GM19372 (cell line): ENCODE measurements at regions not wholly inside any gene's neighbourhood (a gene's known extent, or its start where the extent isn't known, plus 50 kb on each side); places are given as distances from the start of the nearest gene placed in this dataset.

Source experiments
- ATAC-seq: cut with Tn5 transposase; IDR thresholded peaks from one replicate; pipeline ENCODE4 v1.9.1; 2021; ENCODE audit warnings: mild to moderate bottlenecking, low read depth, moderate library complexity; ENCODE audit not compliant: unreplicated experiment

DNA sequence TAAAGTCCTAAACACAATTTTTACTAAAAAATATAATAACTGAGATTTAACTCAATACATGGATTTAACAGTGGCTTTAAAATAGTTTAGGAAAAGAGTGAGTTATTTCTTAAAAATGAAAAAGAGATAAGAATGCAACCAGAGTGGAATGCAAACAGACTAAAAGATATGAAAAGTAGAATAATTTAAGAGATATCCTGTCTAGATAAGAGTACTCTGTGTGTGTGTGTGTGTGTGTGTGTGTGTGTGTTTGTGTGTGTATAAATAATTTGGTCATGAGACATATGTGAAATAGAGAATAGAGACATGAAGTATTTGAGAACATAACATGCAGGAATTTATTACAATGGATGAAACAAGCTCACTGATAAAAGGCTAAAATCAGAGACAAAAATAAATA is 986.9 kb upstream of the CHORDC1 start:
- ATAC-seq = no peak

DNA sequence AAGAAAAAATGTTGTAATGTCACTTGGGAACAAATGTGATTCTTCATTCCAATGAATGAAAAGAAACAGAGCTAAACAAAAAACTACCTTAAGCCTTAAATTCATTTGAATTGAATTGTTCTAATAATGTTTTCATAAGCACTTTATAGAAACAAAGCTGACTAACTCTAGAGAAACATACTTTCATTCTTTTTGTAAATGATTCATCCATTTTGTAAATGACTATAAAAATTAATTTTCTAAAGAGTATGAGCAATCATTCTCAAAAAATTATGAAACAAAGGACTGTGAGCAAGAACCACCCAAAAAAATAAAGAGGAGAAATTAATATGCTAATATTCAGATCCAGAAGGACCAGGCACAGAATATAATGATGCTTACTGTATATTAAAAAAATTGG is 986.5 kb upstream of the CHORDC1 start:
- ATAC-seq = no peak

DNA sequence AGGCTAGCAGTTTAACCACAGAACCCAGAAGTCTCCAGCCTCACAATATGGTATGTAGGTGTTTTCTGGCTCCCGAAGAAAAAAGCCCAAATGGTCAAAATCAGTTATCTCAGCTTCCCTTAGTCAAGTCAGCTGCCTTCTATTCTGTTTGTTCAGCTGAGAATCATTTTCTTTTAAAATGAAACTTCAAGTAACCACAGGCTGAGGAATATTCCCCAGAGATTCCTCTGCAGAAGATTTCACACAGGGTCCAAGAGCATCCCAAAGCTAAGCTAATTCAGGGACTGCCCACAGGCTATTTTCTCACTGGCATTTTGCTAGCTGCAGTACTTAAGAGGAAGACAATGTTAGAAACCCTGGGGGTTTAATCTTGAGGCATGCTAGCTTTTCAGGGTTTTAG is 977.0 kb upstream of the CHORDC1 start:
- no peak for ATAC-seq

DNA sequence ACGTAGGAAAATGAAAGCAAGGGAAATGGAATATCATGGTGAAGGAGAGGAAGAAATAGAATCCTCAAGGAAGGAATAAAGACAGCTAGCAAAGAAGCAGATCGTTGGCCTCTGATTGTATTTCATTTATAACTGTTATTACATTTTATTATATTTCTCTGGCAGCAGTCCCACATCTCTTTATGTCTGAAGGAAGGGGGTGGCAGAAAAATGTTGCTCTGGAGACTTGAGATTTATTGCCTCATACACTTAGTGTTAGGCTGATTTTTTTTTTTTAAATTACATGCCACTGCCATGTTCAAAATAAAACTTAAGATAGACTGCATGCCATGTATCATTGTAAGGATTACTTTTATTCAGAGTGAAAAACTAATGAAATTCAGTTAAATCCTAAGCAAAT is 971.7 kb upstream of the CHORDC1 start:
- no peak for ATAC-seq

DNA sequence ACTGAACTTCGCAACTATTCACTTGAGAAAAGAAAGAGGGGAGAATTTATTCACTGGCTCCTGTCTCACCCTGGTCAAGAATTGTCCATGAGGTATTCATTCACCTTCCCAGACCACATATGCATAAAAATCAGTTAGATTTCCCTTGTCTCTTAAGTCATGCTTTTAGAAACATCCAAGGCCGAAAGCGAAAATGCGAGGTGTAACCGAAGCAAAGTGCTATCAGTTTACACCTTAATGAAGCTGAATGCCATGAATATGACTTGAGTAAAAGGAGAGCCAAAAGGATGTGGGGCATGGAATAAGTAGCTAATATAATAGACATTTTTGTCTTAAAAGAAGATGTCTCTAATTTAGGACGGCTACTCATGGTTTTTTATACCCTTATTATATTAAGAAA is 965.6 kb upstream of the CHORDC1 start:
- ATAC-seq = no peak

DNA sequence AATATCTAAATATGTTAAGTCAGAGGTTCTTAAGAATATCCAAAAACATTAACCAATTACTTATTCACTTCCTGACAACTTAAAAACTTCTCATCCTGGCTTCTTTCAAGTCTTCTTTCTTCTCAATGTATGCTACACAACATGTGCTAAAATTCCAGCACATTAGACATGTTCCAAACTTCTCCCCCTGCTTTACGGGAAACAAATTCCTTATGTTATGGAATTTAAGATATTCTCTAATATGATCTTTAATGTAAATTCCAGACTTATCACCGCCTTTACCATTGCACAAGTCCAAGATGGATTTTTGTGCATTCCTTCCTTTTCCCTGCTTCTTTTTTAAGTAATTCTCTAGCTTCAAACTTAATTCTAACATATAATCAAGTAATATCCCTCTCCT is 964.5 kb upstream of the CHORDC1 start:
- ATAC-seq = no peak

DNA sequence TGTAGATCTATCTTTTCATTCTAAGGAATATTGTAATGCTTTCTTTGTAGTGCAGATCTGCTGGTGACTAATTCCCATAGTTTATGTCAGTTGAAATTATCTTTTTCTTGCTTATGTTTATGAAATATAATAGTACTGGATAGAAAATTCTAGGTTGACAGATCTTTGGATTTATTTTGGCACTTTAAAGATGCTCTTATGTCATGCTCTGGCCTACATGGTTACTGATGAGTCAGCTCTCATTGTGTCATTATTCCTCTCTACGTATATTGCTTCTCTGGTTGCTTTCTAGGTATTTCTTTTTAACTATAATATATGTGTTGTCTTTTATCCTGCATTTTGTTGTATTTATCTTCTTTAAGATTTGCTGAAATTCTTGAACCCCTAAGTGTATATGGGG is 955.5 kb upstream of the CHORDC1 start:
- no peak for ATAC-seq

DNA sequence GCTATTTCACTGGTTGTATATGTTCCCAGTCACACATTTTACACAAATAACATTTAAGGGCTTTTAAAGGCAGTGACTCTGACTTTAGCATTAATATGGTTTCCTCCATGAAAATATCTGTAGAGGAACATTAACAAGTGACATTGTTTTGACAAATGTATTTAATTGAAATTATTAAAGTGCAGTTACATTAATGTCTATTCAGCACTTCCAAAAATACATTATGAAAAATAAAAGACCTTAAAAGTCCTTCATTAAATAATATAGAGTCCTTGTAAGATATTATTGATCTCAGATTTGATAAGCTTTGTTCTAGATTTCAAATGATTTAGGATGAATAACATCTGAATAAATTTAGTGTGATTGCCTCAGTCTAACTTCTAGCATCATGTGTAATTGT is 951.9 kb upstream of the CHORDC1 start:
- ATAC-seq = no peak

DNA sequence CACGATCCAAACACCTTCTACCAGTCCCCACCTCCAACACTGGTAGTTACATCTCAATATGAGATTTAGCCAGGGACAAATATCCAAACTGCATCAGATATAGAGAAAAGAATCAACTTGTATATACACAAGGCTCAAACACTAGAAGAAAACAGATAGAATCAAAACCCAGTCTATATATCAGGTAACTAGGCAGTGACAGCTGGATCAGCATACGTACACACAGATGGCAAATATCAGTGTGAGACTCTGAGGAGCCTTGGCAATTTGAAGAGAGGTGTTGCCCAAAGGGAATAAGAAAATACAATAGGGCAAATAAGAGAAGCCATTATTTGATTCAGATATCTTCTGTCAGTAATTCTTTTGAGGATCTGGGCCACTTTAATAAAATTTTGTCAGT is 951.3 kb upstream of the CHORDC1 start:
- ATAC-seq = no peak

DNA sequence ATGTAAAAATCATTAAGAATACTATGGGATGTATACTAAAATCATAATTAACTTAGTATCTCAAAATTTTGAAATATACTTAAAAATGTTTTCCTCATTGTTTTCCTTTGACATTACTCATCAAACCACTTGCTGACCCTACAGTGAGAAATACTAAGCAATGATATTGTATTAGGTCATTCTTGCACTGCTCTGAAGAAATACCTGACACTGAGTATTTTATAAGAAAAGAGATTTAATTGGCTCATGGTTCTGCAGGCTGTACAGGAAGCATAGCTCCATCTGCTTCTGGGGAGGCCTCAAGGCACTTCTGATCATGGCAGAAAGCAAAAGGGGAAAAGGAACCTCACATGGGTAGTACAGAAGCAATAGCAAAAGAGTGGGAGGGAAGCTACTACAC is 950.9 kb upstream of the CHORDC1 start:
- no peak for ATAC-seq

DNA sequence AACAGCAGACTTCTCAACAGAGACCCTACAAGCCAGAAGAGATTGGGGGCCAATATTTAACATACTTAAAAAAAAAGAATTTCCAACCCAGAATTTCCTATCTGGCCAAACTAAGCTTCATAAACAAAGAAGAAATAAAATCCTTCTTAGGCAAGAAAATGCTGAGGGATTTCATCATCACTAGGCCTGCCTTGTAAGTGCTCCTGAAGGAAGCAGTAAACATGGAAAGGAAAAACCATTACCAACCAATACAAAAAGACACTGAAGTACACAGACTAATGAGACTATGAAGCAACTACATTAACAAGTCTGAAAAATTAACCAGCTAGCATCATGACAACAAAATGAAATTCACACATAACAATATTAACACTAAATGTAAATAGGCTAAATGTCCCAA is 947.9 kb upstream of the CHORDC1 start:
- ATAC-seq = no peak

DNA sequence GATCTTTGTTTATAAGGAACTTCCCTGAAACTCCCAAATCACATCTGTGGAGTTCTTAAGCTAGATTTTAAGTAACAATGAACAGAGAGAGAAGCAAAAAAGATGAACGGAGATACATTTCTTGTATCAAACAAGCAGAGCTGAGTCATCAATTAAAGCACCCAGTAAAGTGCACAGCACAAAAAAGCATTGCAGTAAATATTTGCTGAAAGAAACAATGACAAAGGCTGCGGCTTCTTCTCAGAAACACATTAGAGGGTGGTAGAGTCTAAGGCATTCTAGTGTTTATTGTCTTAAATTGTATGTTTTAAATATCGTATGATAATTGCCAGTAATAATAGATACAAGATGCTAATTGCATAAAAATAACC is 941.6 kb upstream of the CHORDC1 start:
- ATAC-seq = no peak

DNA sequence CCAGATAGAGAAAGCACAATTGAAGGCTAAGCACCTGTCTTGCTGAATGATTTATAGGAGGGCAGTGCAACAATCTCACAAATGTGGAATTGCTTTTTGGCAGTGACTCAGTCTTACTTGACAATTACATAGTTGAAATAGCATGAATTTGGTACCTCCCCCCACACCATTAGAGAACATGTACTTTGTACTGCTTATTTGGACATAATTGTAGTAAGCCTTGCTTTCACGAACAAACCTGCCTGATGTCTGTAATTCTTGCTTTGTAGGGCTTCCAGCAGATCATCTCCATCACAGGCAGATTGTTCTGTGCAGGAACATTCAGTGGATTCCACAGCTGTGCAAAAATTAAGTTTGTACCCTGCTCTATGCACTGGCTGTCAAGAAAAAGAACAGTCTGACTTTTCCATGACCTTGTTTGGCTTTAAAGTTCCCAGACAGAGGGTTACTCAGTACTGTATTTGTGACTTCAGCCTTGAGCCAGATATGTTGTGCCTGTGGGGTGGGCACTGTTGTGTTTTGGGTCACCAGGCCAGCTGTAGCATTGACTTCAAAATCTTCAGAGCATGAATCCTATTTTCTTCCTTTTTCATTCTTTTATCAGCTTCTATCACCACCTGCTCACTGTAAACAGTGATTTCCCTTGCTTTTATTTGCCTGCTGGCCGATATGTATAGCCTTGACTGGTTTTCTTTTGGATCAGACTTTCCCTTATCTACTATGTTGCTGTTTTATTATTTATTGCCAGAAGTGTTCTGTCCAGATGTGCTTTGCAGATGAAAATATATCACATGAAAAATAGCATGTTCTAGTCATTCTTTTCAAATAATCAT is 941.0 kb upstream of the CHORDC1 start:
- no peak for ATAC-seq

DNA sequence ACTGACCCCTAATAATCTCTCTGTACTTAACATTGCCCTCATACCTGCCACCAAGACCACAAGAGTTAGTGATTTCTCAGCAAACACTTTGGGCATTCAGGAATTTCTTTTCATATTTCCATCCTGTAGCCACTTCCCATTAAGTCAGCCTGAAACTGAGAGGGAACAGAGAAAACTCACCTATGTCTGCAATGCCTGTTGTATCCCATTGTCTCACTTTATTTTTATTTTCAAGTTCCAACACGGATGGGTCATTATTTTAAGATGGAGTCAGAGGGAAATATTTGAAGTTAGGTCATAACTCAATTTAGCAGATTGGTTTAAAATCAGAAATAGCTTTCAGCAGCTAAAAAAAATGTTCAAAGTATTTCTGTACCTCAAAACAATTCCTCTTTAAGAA is 937.8 kb upstream of the CHORDC1 start:
- ATAC-seq = no peak

DNA sequence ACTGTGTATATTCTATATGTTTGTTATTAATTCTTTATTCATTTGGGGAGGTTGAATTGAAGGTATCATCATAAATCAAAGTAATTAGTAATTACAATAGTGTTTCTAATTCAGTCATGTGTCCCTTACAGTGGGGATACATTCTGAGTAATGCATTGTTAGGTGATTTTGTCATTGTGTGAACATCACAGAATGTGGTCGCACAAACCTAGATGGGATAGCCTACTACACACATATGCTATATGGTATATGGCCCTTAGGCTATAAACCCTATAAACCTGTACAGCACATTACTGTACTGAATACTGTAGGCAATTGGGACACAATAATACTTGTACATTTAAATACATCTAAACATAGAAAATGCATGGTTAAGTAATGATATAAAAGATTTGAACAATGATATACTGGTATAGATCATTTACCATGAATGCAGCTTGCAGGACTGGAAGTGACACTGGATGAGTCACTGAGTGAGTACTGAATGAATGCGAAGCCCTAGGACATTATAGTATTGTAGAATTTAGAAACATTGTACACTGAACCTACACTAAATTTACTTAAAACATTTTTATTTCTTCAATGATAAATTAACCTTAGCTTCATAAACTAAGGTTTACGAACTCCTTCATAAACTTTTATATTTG is 936.2 kb upstream of the CHORDC1 start:
- no peak for ATAC-seq

DNA sequence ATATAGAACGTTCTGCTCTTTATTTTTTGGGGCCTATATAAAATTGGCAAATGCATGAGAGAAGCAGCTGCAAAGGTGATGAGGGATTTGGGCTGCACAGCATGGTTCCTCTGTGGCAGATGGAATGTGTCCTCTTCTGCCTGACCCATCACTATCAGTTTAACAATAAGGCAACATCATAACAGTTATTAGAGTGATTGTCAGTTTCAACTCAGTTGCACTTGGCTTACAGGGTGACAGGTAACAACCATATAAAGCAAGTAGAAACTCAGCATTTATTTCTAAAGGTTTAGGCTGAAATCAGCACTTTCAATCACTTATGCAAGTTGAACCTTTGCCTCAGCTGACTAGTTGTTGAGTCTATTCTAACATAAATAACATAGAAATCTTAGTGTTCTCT is 935.4 kb upstream of the CHORDC1 start:
- ATAC-seq = no peak

DNA sequence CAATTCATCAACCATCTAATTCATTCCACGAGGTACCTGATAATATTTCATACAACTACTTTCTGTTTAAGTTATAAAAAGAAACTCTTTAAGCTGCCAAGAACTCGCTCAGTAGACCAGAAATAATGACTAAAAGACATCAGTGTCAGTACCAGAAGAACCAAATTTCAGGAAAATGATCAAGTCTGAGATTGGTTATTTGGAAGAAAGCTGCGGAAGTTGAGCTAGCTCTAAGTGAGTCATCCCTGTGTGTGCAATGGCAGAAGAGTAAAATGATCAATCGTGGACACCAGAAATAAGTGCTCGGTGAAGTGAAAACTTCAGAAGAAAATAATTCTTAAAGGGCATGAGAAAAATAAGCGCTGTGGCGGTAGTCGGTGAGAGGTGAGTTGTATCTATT is 933.2 kb upstream of the CHORDC1 start:
- no peak for ATAC-seq

DNA sequence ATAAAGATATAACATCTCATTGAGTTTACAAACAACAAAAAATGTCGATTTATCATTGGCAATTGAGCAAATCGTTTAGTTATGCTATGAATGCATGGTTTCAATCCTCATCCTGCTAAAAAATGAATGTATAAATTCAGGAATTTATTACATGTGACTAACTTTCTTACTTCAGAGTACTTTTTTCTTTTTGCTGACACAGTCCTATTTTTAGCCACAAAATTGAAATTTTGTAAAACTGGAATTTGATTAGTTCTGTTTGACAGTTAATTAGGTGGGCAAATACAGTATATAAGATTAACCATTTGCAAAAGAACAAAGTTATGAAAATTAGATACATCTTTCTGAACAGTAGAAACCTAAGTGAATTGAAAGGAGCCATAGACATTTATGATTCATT is 925.0 kb upstream of the CHORDC1 start:
- ATAC-seq = no peak

DNA sequence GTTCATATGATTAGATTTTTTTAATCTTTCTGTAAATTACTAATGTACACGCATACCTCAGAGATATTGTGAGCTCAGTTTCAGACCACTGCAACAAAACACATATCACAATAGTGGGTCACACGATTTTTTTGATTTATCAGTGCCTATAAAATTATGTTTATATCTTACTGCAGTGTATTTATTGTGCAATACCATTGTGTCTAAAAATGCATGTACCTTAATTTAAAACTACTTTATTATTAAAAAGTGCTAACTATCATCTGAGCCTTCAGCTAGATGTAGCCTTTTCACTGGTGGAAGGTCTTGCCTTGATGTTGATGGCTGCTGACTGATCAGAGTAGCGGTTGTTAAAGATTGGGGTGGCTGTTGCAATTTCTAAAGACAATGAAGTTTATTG is 918.8 kb upstream of the CHORDC1 start:
- ATAC-seq = no peak

DNA sequence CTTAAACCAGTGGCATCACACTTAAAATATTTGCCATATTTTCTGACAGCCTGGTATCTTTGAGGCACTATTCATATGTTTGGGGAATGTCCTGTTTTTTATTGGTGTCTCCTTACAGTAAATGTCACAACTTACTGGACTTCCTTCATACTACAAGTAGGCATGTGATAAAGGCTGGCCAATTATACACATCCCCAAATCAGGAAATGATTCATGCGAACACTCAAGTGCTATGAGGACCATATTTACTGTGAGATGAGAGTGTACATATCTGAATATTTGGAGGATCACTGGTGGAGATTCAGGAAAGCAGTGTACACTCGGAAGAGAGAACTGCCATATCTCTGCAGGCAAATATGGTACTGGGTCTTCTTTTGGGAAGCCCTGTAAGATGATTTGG is 913.8 kb upstream of the CHORDC1 start:
- ATAC-seq = no peak

DNA sequence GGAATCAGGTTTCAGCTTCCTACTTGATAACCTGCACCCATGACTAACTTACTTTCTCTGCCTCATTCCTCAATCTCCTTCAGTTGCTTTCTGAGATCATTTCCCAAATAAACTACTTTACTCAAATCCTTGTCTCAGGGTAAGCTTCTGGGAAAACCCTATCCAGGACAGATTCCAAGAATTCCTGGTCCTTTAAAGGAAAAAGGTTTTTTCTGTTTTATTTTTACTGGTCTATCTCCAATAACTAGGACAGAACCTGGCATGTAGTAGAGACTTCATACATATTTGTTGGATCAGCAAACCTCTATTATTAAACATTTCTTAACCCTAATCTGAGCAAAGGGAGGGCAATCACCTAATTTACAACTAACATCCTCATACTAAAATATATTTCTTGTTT is 910.5 kb upstream of the CHORDC1 start:
- no peak for ATAC-seq

DNA sequence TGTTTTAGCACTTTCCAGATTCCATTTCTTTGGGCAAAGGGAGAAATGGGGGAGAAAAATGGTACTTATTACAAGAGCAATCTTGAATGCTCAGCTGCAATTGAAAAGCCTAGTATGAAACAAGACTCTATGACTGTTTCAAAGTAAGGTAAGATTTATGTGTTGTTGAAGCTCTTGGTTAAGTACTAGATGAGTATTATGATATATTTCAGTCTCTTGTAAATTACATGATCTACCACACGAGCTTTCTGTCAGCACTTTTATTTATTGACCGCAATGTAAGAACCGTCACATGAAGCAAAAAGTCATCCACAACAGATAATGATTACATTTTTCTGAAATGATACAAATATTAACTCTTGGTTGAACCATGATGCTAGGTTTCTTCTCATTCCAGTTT is 906.7 kb upstream of the CHORDC1 start:
- no peak for ATAC-seq
